Esophagus mucosa (tissue), 1 donor: ENCODE measurements at regions not wholly inside any gene's neighbourhood (a gene's known extent, or its start where the extent isn't known, plus 50 kb on each side); places are given as distances from the start of the nearest gene placed in this dataset.

Experiments
- ATAC-seq: fragments of 200-7000 bp; cut with Tn5 transposase; one replicate; pipeline ENCODE4 v1.9.1; 2020
- donor health status: DM: yes; HTN: yes; CAD: no.

DNA sequence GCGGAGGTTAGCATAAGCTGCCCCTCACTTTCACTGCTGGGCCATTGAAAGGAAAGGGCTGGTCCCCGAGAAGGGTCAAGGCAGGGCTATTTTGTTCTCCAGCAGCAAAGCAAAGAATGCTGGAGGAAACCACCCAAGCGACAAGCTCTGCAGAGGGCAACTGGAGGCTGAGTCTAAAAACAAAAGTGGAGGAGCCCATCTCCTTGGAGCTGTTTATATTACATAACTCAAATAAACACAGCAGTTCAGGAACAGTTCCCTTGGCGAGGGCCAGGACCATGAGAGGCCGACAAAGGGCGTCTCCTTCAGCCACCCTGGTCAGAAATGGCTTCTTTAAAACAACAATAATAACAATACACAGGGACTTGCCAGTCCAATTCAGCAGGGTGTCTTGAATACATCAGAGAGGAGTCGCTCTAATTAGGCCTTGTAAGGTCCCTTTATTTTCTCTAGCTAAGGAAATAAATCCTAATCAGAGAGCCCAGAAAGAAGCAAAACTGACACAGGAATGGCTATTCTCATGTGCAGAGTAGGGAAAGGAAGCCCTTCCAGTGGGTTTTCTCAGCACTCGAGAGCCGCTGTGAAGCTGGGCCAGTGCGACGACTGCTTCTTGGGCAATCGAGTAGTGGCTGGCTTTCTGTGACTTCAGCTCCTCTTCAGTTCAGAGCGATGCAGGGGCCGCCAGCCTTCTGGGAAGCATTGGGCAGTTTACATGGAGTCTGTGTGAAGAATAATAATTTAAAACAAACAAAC, 57.0 kb upstream of the TARBP1 start:
- no peak for ATAC-seq

GRCh38 chr1:234535218-234535617, 56.2 kb upstream of the TARBP1 start:
- no peak for ATAC-seq

- ATAC-seq, result peak; percentile 0
Measured at GRCh38 chr1:234533975-234534876, 55.2 kb upstream of the TARBP1 start.

GRCh38 chr1:234533034-234533891, 54.3 kb upstream of the TARBP1 start:
- ATAC-seq, result peak; percentile 94

- ATAC-seq, result peak; percentile 31
Measured at GRCh38 chr1:234532503-234532922, 53.5 kb upstream of the TARBP1 start.

GRCh38 chr1:234531151-234531635, 52.2 kb upstream of the TARBP1 start:
- ATAC-seq, result no peak

DNA sequence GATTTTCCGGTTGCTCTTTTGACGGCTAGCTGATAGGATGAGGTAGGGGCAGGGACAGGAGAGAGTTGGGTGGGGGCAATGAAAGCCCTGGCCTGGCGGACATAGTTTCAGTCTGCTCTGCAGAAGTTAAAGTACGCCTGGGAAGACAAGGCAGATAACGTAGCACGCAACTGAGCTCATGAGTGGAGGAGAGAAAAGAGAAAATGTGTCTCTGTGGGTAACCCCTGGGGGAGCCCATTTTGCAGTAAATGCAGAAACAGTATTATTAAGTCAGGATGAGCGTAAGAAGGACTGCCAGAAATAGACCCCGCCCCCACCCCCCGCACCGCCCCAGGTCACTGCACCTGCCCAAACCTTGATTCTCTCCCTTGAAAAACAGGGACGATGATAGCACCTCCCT, 51.7 kb upstream of the TARBP1 start:
- no peak for ATAC-seq

DNA sequence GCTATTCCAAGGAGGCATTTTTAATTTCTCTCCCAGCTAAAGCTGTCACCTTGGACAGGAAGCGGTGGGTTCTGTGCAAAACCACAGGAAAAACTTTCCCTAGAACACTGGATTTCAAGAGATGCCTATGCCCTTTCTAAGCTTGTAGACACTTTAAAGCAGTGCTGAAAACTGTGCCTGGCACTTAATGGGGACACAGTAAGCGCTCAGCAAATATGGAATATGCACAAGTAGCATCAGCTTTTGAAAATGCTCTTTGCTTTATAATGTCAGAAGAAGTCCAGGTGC, 50.9 kb upstream of the TARBP1 start:
- no peak for ATAC-seq

DNA sequence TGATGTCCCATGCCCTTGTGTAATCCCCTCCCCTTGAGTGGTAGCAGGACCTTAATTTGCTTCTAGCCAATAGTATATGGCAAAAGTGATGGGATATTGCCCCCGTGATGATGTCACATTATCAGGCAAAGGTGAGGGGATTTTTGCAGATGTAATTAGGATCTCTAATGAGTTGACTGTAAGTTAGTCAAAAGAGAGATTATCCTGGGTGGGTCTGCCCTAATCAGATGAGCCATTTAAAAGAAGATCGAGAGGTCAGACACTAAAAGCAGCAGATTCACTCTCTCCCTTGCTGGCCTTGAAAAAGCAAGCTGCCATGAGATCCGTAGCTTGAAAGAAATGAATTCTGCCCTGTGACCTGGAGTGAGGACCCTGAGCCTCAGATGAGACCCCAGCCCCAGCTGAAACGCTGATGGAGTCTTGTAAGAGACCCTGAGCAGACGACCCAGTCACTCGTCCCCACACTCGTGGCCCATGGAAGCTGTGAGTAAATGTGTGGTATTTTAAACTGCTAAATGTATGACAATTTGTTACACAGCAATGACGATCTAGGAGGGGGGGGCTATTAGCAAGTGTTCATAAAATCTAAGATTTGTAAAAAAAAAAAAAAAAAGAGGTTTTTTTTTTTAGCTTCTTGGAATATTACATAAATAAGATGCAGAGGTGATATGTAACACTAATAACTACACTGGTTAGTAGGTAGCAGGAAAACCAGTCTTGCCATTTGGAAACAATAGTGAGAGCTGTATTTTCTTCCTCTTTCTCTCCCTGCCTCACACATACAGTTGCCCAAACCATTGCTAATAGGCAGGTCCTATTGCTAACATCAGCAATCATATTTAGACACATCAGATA, 50.3 kb upstream of the TARBP1 start:
- ATAC-seq, result no peak
